ENCODE measurements at regions not wholly inside any gene's neighbourhood (a gene's known extent, or its start where the extent isn't known, plus 50 kb on each side); places are given as distances from the start of the nearest gene placed in this dataset.
"Not testable (repeated sequence)": the region's sequence is repeated elsewhere in the genome, so short reads cannot be mapped to it uniquely, and the experiment has no call there.

- peaks cover 45 to 55% of the 10 kb centered on the region in 2 donors for H3K36me3 ChIP-seq (ENCODE audit: control insufficient read depth in 2 of 2, insufficient read depth in 2 of 2, low read length in 2 of 2)
- not testable (repeated sequence) for H3K27me3 ChIP-seq (ENCODE audit: control insufficient read depth in 2 of 2, insufficient read depth in 2 of 2, low read length in 2 of 2); H3K4me1 ChIP-seq (ENCODE audit: control insufficient read depth in 2 of 2, insufficient read depth in 2 of 2, low read length in 2 of 2); H3K9ac ChIP-seq (ENCODE audit: low read depth in 1 of 2, low read length in 2 of 2); H3K27ac ChIP-seq (ENCODE audit: low read depth in 2 of 2, low read length in 2 of 2); H3K4me3 ChIP-seq (ENCODE audit: low read length in 2 of 2); H3K9me3 ChIP-seq (ENCODE audit: control insufficient read depth in 2 of 2, low read length in 2 of 2)
Measured at GRCh38 chr3:197618408-197618807, 62.6 kb upstream of the BDH1 start.

- Histone ChIP-seq H3K27me3 (ENCODE audit: control insufficient read depth in 2 of 2, insufficient read depth in 2 of 2, low read length in 2 of 2) (no peaks in the 10 kb centered on the region), H3K4me3 (ENCODE audit: low read length in 2 of 2) (no peak overlapping the region), H3K9me3 (ENCODE audit: control insufficient read depth in 2 of 2, low read length in 2 of 2) (no peaks in the 10 kb centered on the region), H3K27ac (ENCODE audit: low read depth in 2 of 2, low read length in 2 of 2) (no peak overlapping the region), H3K4me1 (ENCODE audit: control insufficient read depth in 2 of 2, insufficient read depth in 2 of 2, low read length in 2 of 2) (no peaks in the 10 kb centered on the region), H3K9ac (ENCODE audit: low read depth in 1 of 2, low read length in 2 of 2) (no peak overlapping the region), H3K36me3 (ENCODE audit: control insufficient read depth in 2 of 2, insufficient read depth in 2 of 2, low read length in 2 of 2) (peaks cover 61 to 71% of the 10 kb centered on the region in 2 donors)
Measured at GRCh38 chr3:197615430-197615829, 59.7 kb upstream of the BDH1 start.

GRCh38 chr3:197614134-197614533, 58.4 kb upstream of the BDH1 start:
- not testable (repeated sequence) for H3K4me3 ChIP-seq (ENCODE audit: low read length in 2 of 2); H3K4me1 ChIP-seq (ENCODE audit: control insufficient read depth in 2 of 2, insufficient read depth in 2 of 2, low read length in 2 of 2); H3K27me3 ChIP-seq (ENCODE audit: control insufficient read depth in 2 of 2, insufficient read depth in 2 of 2, low read length in 2 of 2); H3K9ac ChIP-seq (ENCODE audit: low read depth in 1 of 2, low read length in 2 of 2); H3K27ac ChIP-seq (ENCODE audit: low read depth in 2 of 2, low read length in 2 of 2); H3K9me3 ChIP-seq (ENCODE audit: control insufficient read depth in 2 of 2, low read length in 2 of 2)
- peaks cover 57 to 59% of the 10 kb centered on the region in 2 donors for H3K36me3 ChIP-seq (ENCODE audit: control insufficient read depth in 2 of 2, insufficient read depth in 2 of 2, low read length in 2 of 2)

DNA sequence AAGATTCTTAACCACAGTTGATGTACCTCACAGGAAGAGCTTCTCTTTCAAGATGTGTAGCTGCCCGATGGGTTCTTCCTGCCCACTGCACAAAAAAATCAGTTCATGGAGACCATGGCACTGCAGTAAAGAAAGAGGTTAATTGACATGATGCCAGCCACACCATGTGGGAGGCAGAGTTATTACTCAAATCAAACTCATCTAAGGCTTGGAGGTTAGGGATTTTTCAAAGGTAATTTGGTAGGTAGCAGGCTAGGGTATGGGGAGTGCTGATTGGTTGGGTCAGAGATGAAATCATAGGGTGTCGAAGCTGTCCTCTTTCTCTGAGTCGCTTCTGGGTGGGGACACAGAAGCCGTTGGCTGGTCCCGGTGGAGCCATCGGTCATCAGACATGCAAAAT, 57.4 kb upstream of the BDH1 start:
- H3K27ac ChIP-seq (ENCODE audit: low read depth in 2 of 2, low read length in 2 of 2), result no peak overlapping the region
- H3K9me3 ChIP-seq (ENCODE audit: control insufficient read depth in 2 of 2, low read length in 2 of 2), result no peaks in the 10 kb centered on the region
- no peak overlapping the region for H3K9ac ChIP-seq (ENCODE audit: low read depth in 1 of 2, low read length in 2 of 2)
- no peak overlapping the region for H3K4me3 ChIP-seq (ENCODE audit: low read length in 2 of 2)
- H3K4me1 ChIP-seq (ENCODE audit: control insufficient read depth in 2 of 2, insufficient read depth in 2 of 2, low read length in 2 of 2), result no peaks in the 10 kb centered on the region
- H3K27me3 ChIP-seq (ENCODE audit: control insufficient read depth in 2 of 2, insufficient read depth in 2 of 2, low read length in 2 of 2), result no peaks in the 10 kb centered on the region
- H3K36me3 ChIP-seq (ENCODE audit: control insufficient read depth in 2 of 2, insufficient read depth in 2 of 2, low read length in 2 of 2), result peaks cover 63 to 66% of the 10 kb centered on the region in 2 donors

GRCh38 chr3:197611255-197611654, 55.5 kb upstream of the BDH1 start:
- no peaks in the 10 kb centered on the region for H3K27me3 ChIP-seq (ENCODE audit: control insufficient read depth in 2 of 2, insufficient read depth in 2 of 2, low read length in 2 of 2)
- H3K9me3 ChIP-seq (ENCODE audit: control insufficient read depth in 2 of 2, low read length in 2 of 2), result no peaks in the 10 kb centered on the region
- no peak overlapping the region for H3K27ac ChIP-seq (ENCODE audit: low read depth in 2 of 2, low read length in 2 of 2)
- H3K9ac ChIP-seq (ENCODE audit: low read depth in 1 of 2, low read length in 2 of 2), result no peak overlapping the region
- H3K36me3 ChIP-seq (ENCODE audit: control insufficient read depth in 2 of 2, insufficient read depth in 2 of 2, low read length in 2 of 2), result peaks cover 73 to 74% of the 10 kb centered on the region in 2 donors
- no peak overlapping the region for H3K4me3 ChIP-seq (ENCODE audit: low read length in 2 of 2)
- no peaks in the 10 kb centered on the region for H3K4me1 ChIP-seq (ENCODE audit: control insufficient read depth in 2 of 2, insufficient read depth in 2 of 2, low read length in 2 of 2)

DNA sequence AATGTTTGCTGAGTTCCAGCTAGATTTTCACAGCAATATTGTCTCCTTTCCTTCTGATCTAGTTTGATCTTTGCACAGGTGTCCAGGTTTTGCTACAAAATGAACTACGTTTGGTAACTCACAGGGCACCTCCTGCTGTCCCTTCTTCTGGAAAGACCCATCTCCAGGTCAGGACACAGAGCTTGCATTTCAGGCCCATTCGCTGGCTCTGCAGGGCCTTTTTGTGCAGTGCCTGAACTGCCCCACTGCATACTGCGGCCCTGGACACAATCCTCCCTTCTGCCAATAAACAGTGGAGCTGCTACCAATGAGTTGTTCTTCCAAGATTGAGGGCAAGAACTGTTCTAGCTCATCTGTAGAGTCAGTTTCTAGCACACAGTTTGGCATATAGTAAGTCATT, 50.7 kb upstream of the BDH1 start:
- Histone ChIP-seq H3K9ac (ENCODE audit: low read depth in 1 of 2, low read length in 2 of 2) (no peak overlapping the region), H3K36me3 (ENCODE audit: control insufficient read depth in 2 of 2, insufficient read depth in 2 of 2, low read length in 2 of 2) (peaks cover 41 to 43% of the 10 kb centered on the region in 2 donors), H3K27me3 (ENCODE audit: control insufficient read depth in 2 of 2, insufficient read depth in 2 of 2, low read length in 2 of 2) (no peaks in the 10 kb centered on the region), H3K27ac (ENCODE audit: low read depth in 2 of 2, low read length in 2 of 2) (no peak overlapping the region), H3K9me3 (ENCODE audit: control insufficient read depth in 2 of 2, low read length in 2 of 2) (no peaks in the 10 kb centered on the region), H3K4me1 (ENCODE audit: control insufficient read depth in 2 of 2, insufficient read depth in 2 of 2, low read length in 2 of 2) (no peaks in the 10 kb centered on the region), H3K4me3 (ENCODE audit: low read length in 2 of 2) (no peak overlapping the region)

Measured in mucosa of rectum (tissue), 2 donors.